Tibial artery (tissue), 4 donors: ENCODE measurements at regions not wholly inside any gene's neighbourhood (a gene's known extent, or its start where the extent isn't known, plus 50 kb on each side); places are given as distances from the start of the nearest gene placed in this dataset.

Source experiments
- DNase-seq, 2 donors: peaks; one replicate each; pipeline ENCODE4 v3.0.0-alpha.2; 2019
- H3K27ac ChIP-seq, 2 donors: fragments of 200-600 bp; sonication (generic) in 1 of 2; 1 replicate in 1 of 2; 2 replicates in 1 of 2; pipeline ENCODE4 v1.5.1; 2018 to 2019; ENCODE audit warnings: mild to moderate bottlenecking in 1 of 2
- H3K27me3 ChIP-seq, 2 donors: fragments of 200-600 bp; sonication (generic) in 1 of 2; one replicate each; pipeline versions ENCODE4 v1.5.1 to v1.6.0; 2016 to 2019
- H3K36me3 ChIP-seq, 3 donors: fragments of 200-600 bp; sonication (generic) in 2 of 3; one replicate each; pipeline ENCODE4 v1.5.1; 2016 to 2019; ENCODE audit warnings: mild to moderate bottlenecking in 2 of 3
- H3K4me1 ChIP-seq, 4 donors: fragments of 200-600 bp; sonication (generic) in 2 of 4; 1 replicate in 3 of 4; 2 replicates in 1 of 4; pipeline ENCODE4 v1.5.1; 2016 to 2019
- H3K4me3 ChIP-seq, 2 donors: fragments of 200-600 bp; sonication (generic) in 1 of 2; 1 replicate in 1 of 2; 2 replicates in 1 of 2; pipeline ENCODE4 v1.5.1; 2018 to 2019; ENCODE audit warnings: mild to moderate bottlenecking in 2 of 2
- H3K9me3 ChIP-seq, 3 donors: fragments of 200-600 bp; sonication (generic) in 1 of 3; one replicate each; pipeline ENCODE4 v1.5.1; 2016 to 2019
- CTCF ChIP-seq, 2 experiments: fragments of 200-600 bp in 1 of 2; fragments of 450-650 bp in 1 of 2; IDR thresholded peaks; one replicate each; pipeline ENCODE4 v1.5.1; 2017 to 2019; ENCODE audit warnings: antibody characterized with exemption in 2 of 2, mild to moderate bottlenecking in 1 of 2, moderate library complexity in 1 of 2
- intact Hi-C: fragments of 100-400 bp; cut with DNase I; formaldehyde crosslinking; loops from one replicate; pipeline ENCODE4 v1.15.0; 2023; ENCODE audit warnings: low total_unique reads

- Histone ChIP-seq H3K27me3 (no peaks in the 10 kb centered on the region), H3K27ac (no peak overlapping the region), H3K4me1 (no peaks in the 10 kb centered on the region), H3K36me3 (no peaks in the 10 kb centered on the region), H3K4me3 (no peak overlapping the region), H3K9me3 (peaks cover 0 to 7% (median 0%) of the 10 kb centered on the region in 3 donors)
- TF ChIP-seq CTCF (IDR thresholded peaks at IDR 0.05): no peak
- intact Hi-C loops: no loop called here
- DNase-seq: no peak
These were observed 498.3 kb downstream of the KCNH5 start for GRCh38 chr14:62546862-62547474.

- no peak overlapping the region for H3K27ac ChIP-seq
- no peak for DNase-seq
- H3K4me1 ChIP-seq: no peaks in the 10 kb centered on the region
- no peaks in the 10 kb centered on the region for H3K36me3 ChIP-seq
- H3K4me3 ChIP-seq: no peak overlapping the region
- no peaks in the 10 kb centered on the region for H3K27me3 ChIP-seq
- TF ChIP-seq CTCF (IDR thresholded peaks at IDR 0.05): no peak
- H3K9me3 ChIP-seq: peaks cover 0 to 3% (median 0%) of the 10 kb centered on the region in 3 donors
- intact Hi-C loops: no loop called here
These were observed 487.8 kb downstream of the KCNH5 start for GRCh38 chr14:62557416-62557815.

GRCh38 chr14:62558451-62558850 lies 486.8 kb downstream of the KCNH5 start:
- Histone ChIP-seq H3K4me1 (no peaks in the 10 kb centered on the region), H3K27ac (no peak overlapping the region), H3K9me3 (no peaks in the 10 kb centered on the region), H3K27me3 (no peaks in the 10 kb centered on the region), H3K36me3 (no peaks in the 10 kb centered on the region), H3K4me3 (no peak overlapping the region)
- intact Hi-C loops: no loop called here
- no peak for TF ChIP-seq CTCF (IDR thresholded peaks at IDR 0.05)
- DNase-seq: no peak

- no peak for DNase-seq
- H3K4me3 ChIP-seq: no peak overlapping the region
- no peak overlapping the region for H3K27ac ChIP-seq
- intact Hi-C loops: no loop called here
- H3K9me3 ChIP-seq: no peaks in the 10 kb centered on the region
- no peaks in the 10 kb centered on the region for H3K36me3 ChIP-seq
- no peaks in the 10 kb centered on the region for H3K27me3 ChIP-seq
- TF ChIP-seq CTCF (IDR thresholded peaks at IDR 0.05): no peak
- H3K4me1 ChIP-seq: no peaks in the 10 kb centered on the region
These were observed 460.0 kb downstream of the KCNH5 start for GRCh38 chr14:62585247-62585646.

GRCh38 chr14:62592877-62593276 lies 452.4 kb downstream of the KCNH5 start:
- DNase-seq: no peak
- H3K4me1 ChIP-seq: no peaks in the 10 kb centered on the region
- H3K4me3 ChIP-seq: no peak overlapping the region
- no peaks in the 10 kb centered on the region for H3K27me3 ChIP-seq
- H3K9me3 ChIP-seq: no peaks in the 10 kb centered on the region
- H3K36me3 ChIP-seq: no peaks in the 10 kb centered on the region
- H3K27ac ChIP-seq: no peak overlapping the region
- intact Hi-C loops: no loop called here
- no peak for TF ChIP-seq CTCF (IDR thresholded peaks at IDR 0.05)

GRCh38 chr14:62597143-62597542 lies 448.1 kb downstream of the KCNH5 start:
- no peak for TF ChIP-seq CTCF (IDR thresholded peaks at IDR 0.05)
- Histone ChIP-seq H3K27ac (no peak overlapping the region), H3K9me3 (no peaks in the 10 kb centered on the region), H3K27me3 (no peaks in the 10 kb centered on the region), H3K36me3 (no peaks in the 10 kb centered on the region), H3K4me3 (no peak overlapping the region), H3K4me1 (no peaks in the 10 kb centered on the region)
- intact Hi-C loops: no loop called here
- no peak for DNase-seq
